HepG2 (cell line): ENCODE measurements at regions not wholly inside any gene's neighbourhood (a gene's known extent, or its start where the extent isn't known, plus 50 kb on each side); places are given as distances from the start of the nearest gene placed in this dataset.

Experiments
- ATAC-seq: fragments of 200-7000 bp; cut with Tn5 transposase; 3 replicates; pipeline ENCODE4 v1.9.1; 2020; ENCODE audit warnings: mild to moderate bottlenecking, moderate library complexity
- BruUV-seq: library from RNA; stranded (reverse); fragments of 400-500 nt; replicated peaks from 2 replicates; lab custom pipeline; 2021; lab: Mats Ljungman, UMichigan
- CTCF ChIA-PET: fragments of 300-600 bp; formaldehyde crosslinking; extraction: SDS; loops from one replicate; lab custom pipeline; 2021; ENCODE audit warnings: low total read pairs, inconsistent platforms, low intra/inter-chr PET ratio; lab: Yijun Ruan, JAX
- POLR2A ChIA-PET: fragments of 350-600 bp; sonication (Branson Sonifier 250); formaldehyde crosslinking; loops from one replicate; lab custom pipeline; 2020; ENCODE audit warnings: antibody characterized with exemption, inconsistent platforms; lab: Yijun Ruan, JAX
- DNase-seq: peaks from one replicate; pipeline ENCODE4 v3.0.0-alpha.2; 2015; ENCODE audit warnings: low spot score
- FAIRE-seq: peaks from 3 replicates; lab custom pipeline; 2011; peaks lifted over from hg19 to GRCh38; lab: Jason Lieb, UNC
- H2AFZ ChIP-seq: one replicate; pipeline ENCODE4 v1.6.1; 2011; ENCODE audit warnings: low read length, inconsistent platforms
- H3K27ac ChIP-seq: fragments of 300-600 bp; 3 replicates; pipeline ENCODE4 v1.8.0; 2011; ENCODE audit warnings: mixed run types, mild to moderate bottlenecking, mixed read lengths, low read length, inconsistent platforms; ENCODE audit not compliant: insufficient read depth; ENCODE audit errors: extremely low read length
- H3K27me3 ChIP-seq, 2 experiments: fragments of 200-600 bp in 1 of 2; 2 replicates in 1 of 2; 3 replicates in 1 of 2; pipeline versions ENCODE4 v1.6.0 to v1.8.0; 2011; ENCODE audit warnings: low read length in 2 of 2, mild to moderate bottlenecking in 2 of 2, moderate library complexity in 2 of 2, inconsistent platforms in 1 of 2; ENCODE audit not compliant: insufficient read depth in 2 of 2, control insufficient read depth in 1 of 2
- H3K36me3 ChIP-seq, 2 experiments: fragments of 200-600 bp in 1 of 2; replicated peaks in 1 of 2; 2 replicates in 1 of 2; 3 replicates in 1 of 2; pipeline versions ENCODE4 v1.5.1 to v1.8.0; 2011; ENCODE audit warnings: low read length in 2 of 2, inconsistent platforms in 1 of 2; ENCODE audit not compliant: insufficient read depth in 2 of 2, control insufficient read depth in 1 of 2
- H3K4me1 ChIP-seq: 2 replicates; pipeline ENCODE4 v1.5.1; 2012; ENCODE audit warnings: low read length, inconsistent platforms; ENCODE audit not compliant: insufficient read depth
- H3K4me2 ChIP-seq: 2 replicates; pipeline ENCODE4 v1.6.0; 2011; ENCODE audit warnings: low read depth, low read length, inconsistent platforms
- H3K4me3 ChIP-seq, 3 experiments: fragments of 200-600 bp in 1 of 3; sonication (generic), shearing (Covaris generic) in 1 of 3; replicated peaks in 1 of 3; 2 replicates each; pipeline ENCODE4 v1.5.1; 2011 to 2016; ENCODE audit warnings: low read length in 3 of 3, inconsistent platforms in 2 of 3, low read depth in 2 of 3, mild to moderate bottlenecking in 2 of 3, control low read depth in 1 of 3, mixed read lengths in 1 of 3; ENCODE audit not compliant: insufficient read depth in 1 of 3
- H3K79me2 ChIP-seq: one replicate; pipeline ENCODE4 v1.6.1; 2011; ENCODE audit warnings: low read length, inconsistent platforms; ENCODE audit not compliant: insufficient read depth
- H3K9ac ChIP-seq: 2 replicates; pipeline ENCODE4 v1.6.0; 2011; ENCODE audit warnings: mild to moderate bottlenecking, low read depth, low read length, inconsistent platforms; ENCODE audit not compliant: insufficient read depth
- H3K9me3 ChIP-seq: 2 replicates; pipeline ENCODE4 v1.5.1; 2012; ENCODE audit warnings: mild to moderate bottlenecking, low read length
- H4K20me1 ChIP-seq: 2 replicates; pipeline ENCODE4 v1.6.0; 2011; ENCODE audit warnings: inconsistent platforms, mild to moderate bottlenecking, low read length, moderate library complexity; ENCODE audit not compliant: insufficient read depth
- JUND ChIP-seq: sonication (generic); formaldehyde crosslinking; IDR thresholded peaks from 2 replicates; pipeline ENCODE4 v1.8.0; 2022; ENCODE audit warnings: mild to moderate bottlenecking, missing genetic modification reagents
- SNAPC2 ChIP-seq: sonication (generic); formaldehyde crosslinking; IDR thresholded peaks from 2 replicates; pipeline ENCODE4 v1.8.1; 2022; ENCODE audit warnings: mild to moderate bottlenecking, missing genetic modification reagents
- ZNF136 ChIP-seq: sonication (generic); formaldehyde crosslinking; IDR thresholded peaks from 2 replicates; pipeline ENCODE4 v1.8.1; 2022; ENCODE audit warnings: low read depth, mild to moderate bottlenecking, moderate library complexity, missing genetic modification reagents
- ZNF33B ChIP-seq: sonication (generic); formaldehyde crosslinking; IDR thresholded peaks from 2 replicates; pipeline ENCODE4 v1.5.1; 2020; ENCODE audit warnings: mild to moderate bottlenecking, missing genetic modification reagents
- ZNF557 ChIP-seq: sonication (generic); formaldehyde crosslinking; IDR thresholded peaks from 2 replicates; pipeline ENCODE4 v1.4.0; 2020; ENCODE audit warnings: missing genetic modification reagents
- ZNF678 ChIP-seq: sonication (generic); formaldehyde crosslinking; IDR thresholded peaks from 2 replicates; pipeline ENCODE4 v1.4.0; 2020; ENCODE audit warnings: mild to moderate bottlenecking, missing genetic modification reagents
- ZNF83 ChIP-seq: sonication (generic); formaldehyde crosslinking; IDR thresholded peaks from 2 replicates; pipeline ENCODE4 v1.4.0; 2020; ENCODE audit warnings: missing genetic modification reagents, mild to moderate bottlenecking, borderline replicate concordance
- WGBS: methylation state at CpG from one replicate; pipeline ENCODE4 v1.1.6; 2017; ENCODE audit warnings: low lambda C conversion rate; 5-methylcytosine and 5-hydroxymethylcytosine counted together
- in situ Hi-C: cut with HindIII; loops from 2 replicates; pipeline ENCODE4 v1.10.0; 2017; ENCODE audit warnings: low pct_unique_long_range_greater_than_20kb; ENCODE audit not compliant: extremely low pct_ligation_motif_present
- intact Hi-C: fragments of 100-400 bp; cut with micrococcal nuclease; formaldehyde crosslinking; loops from one replicate; pipeline ENCODE4 v1.10.0; 2022; ENCODE audit not compliant: unreplicated experiment
- TF ChIP-seq, protein P1 (sequence below): sonication (generic); formaldehyde crosslinking; IDR thresholded peaks from 2 replicates; pipeline ENCODE4 v1.5.1; 2020; ENCODE audit warnings: missing genetic modification reagents, mild to moderate bottlenecking, borderline replicate concordance
- TF ChIP-seq, protein P2 (sequence below): sonication (generic); formaldehyde crosslinking; IDR thresholded peaks from 2 replicates; pipeline ENCODE4 v1.9.0; 2021; ENCODE audit warnings: missing genetic modification reagents, borderline replicate concordance
- TF ChIP-seq, protein P3 (sequence below): sonication (generic); formaldehyde crosslinking; IDR thresholded peaks from 2 replicates; pipeline ENCODE4 v1.8.1; 2022; ENCODE audit warnings: low read depth, mild to moderate bottlenecking, missing genetic modification reagents
- TF ChIP-seq, protein P4 (sequence below): sonication (generic); formaldehyde crosslinking; IDR thresholded peaks from 2 replicates; pipeline ENCODE4 v1.4.0; 2020; ENCODE audit warnings: missing genetic modification reagents, borderline replicate concordance
- TF ChIP-seq, protein P5 (sequence below): sonication (generic); formaldehyde crosslinking; IDR thresholded peaks from 2 replicates; pipeline ENCODE4 v1.4.0; 2020; ENCODE audit warnings: missing genetic modification reagents, borderline replicate concordance

DNA sequence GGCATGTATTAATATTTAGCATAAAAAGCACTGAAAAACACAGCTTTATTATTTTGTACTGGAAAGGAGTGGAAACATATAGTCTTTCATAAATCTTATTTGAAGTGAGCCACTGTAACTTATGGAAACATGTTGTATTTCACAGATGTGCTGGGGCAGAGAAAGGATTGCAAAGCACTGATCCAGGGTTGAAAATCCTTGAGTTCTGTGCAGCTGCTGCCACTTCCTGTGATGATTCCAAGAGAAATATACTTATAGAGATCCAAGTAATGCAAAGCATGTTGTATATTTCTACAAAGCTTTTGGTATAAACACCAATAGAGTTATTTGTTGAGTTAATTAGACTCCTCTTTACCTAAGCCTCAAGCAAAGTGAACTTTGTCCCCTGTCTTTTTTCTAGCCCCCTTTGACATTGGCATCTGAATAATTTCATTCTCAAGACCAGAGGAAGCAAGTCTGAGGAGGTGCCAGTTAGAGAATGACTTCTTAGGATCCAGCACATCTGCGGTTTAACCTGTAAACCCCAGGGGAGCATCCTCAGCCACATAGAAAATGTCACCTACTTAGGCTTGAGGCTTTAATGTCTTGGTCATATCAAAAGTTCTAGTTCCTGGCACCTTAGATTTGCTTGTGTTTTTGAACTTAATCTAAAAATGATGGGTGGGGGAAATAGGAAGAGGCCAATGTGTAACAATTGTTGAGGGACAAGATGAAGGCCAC is 173.3 kb downstream of the FASLG start (continued):
- TF ChIP-seq, protein P1, sequence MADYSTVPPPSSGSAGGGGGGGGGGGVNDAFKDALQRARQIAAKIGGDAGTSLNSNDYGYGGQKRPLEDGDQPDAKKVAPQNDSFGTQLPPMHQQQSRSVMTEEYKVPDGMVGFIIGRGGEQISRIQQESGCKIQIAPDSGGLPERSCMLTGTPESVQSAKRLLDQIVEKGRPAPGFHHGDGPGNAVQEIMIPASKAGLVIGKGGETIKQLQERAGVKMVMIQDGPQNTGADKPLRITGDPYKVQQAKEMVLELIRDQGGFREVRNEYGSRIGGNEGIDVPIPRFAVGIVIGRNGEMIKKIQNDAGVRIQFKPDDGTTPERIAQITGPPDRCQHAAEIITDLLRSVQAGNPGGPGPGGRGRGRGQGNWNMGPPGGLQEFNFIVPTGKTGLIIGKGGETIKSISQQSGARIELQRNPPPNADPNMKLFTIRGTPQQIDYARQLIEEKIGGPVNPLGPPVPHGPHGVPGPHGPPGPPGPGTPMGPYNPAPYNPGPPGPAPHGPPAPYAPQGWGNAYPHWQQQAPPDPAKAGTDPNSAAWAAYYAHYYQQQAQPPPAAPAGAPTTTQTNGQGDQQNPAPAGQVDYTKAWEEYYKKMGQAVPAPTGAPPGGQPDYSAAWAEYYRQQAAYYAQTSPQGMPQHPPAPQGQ, result no peak
- TF ChIP-seq ZNF136, result no peak
- TF ChIP-seq SNAPC2, result no peak
- TF ChIP-seq, protein P2, sequence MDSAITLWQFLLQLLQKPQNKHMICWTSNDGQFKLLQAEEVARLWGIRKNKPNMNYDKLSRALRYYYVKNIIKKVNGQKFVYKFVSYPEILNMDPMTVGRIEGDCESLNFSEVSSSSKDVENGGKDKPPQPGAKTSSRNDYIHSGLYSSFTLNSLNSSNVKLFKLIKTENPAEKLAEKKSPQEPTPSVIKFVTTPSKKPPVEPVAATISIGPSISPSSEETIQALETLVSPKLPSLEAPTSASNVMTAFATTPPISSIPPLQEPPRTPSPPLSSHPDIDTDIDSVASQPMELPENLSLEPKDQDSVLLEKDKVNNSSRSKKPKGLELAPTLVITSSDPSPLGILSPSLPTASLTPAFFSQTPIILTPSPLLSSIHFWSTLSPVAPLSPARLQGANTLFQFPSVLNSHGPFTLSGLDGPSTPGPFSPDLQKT (CRISPR knock-in tag), result no peak
- TF ChIP-seq ZNF678 (CRISPR knock-in tag), result no peak

DNA sequence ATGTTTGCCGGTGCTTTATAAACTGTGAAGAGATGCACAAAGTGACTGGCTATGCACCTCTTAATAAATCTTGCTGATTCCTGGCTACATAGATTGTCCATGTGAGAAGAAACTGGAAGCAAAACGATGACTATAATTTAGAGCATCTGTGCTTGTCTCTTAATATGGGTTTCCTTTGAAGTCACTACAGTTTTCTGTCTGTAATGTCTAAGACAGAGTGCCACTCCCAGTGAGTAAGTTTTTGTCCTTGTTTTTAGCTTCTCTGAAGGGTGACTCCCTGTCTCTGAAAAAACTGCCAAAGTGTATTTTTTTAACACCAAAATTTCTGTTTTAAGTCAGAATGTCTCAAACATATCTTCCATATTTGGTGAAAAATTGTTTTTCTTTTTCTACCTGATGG is 175.1 kb downstream of the FASLG start:
- in situ Hi-C loops, result no loop called here
- no peak for FAIRE-seq
- BruUV-seq, result no TSS peak
- no peaks in the 10 kb centered on the region; a peak in 1 of 5 replicates for H3K27me3 ChIP-seq
- POLR2A ChIA-PET, result no interaction called here
- H3K9me3 ChIP-seq, result no peaks in the 10 kb centered on the region
- H3K27ac ChIP-seq, result no peak overlapping the region
- no peak overlapping the region for H3K4me2 ChIP-seq
- H3K4me1 ChIP-seq, result no peaks in the 10 kb centered on the region
- intact Hi-C loops, result no loop called here
- no peaks in the 10 kb centered on the region for H4K20me1 ChIP-seq
- no peaks in the 10 kb centered on the region for H3K36me3 ChIP-seq
- H3K9ac ChIP-seq, result no peak overlapping the region
- WGBS, result 46% methylated on average over 2 of the region's 2 CpGs
- no peak overlapping the region for H2AFZ ChIP-seq
- no peak overlapping the region for H3K4me3 ChIP-seq
- H3K79me2 ChIP-seq, result no peaks in the 10 kb centered on the region
- no peak for DNase-seq
- no peak for ATAC-seq
- CTCF ChIA-PET, result no interaction called here
- TF ChIP-seq, protein P3, sequence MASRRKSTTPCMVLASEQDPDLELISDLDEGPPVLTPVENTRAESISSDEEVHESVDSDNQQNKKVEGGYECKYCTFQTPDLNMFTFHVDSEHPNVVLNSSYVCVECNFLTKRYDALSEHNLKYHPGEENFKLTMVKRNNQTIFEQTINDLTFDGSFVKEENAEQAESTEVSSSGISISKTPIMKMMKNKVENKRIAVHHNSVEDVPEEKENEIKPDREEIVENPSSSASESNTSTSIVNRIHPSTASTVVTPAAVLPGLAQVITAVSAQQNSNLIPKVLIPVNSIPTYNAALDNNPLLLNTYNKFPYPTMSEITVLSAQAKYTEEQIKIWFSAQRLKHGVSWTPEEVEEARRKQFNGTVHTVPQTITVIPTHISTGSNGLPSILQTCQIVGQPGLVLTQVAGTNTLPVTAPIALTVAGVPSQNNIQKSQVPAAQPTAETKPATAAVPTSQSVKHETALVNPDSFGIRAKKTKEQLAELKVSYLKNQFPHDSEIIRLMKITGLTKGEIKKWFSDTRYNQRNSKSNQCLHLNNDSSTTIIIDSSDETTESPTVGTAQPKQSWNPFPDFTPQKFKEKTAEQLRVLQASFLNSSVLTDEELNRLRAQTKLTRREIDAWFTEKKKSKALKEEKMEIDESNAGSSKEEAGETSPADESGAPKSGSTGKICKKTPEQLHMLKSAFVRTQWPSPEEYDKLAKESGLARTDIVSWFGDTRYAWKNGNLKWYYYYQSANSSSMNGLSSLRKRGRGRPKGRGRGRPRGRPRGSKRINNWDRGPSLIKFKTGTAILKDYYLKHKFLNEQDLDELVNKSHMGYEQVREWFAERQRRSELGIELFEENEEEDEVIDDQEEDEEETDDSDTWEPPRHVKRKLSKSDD (CRISPR knock-in tag), result no peak
- TF ChIP-seq JUND (no peak), ZNF33B (CRISPR knock-in tag) (no peak), ZNF557 (no peak), ZNF83 (CRISPR knock-in tag) (no peak)
- TF ChIP-seq, protein P4, sequence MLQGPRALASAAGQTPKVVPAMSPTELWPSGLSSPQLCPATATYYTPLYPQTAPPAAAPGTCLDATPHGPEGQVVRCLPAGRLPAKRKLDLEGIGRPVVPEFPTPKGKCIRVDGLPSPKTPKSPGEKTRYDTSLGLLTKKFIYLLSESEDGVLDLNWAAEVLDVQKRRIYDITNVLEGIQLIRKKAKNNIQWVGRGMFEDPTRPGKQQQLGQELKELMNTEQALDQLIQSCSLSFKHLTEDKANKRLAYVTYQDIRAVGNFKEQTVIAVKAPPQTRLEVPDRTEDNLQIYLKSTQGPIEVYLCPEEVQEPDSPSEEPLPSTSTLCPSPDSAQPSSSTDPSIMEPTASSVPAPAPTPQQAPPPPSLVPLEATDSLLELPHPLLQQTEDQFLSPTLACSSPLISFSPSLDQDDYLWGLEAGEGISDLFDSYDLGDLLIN (CRISPR knock-in tag), result no peak
- TF ChIP-seq, protein P5, sequence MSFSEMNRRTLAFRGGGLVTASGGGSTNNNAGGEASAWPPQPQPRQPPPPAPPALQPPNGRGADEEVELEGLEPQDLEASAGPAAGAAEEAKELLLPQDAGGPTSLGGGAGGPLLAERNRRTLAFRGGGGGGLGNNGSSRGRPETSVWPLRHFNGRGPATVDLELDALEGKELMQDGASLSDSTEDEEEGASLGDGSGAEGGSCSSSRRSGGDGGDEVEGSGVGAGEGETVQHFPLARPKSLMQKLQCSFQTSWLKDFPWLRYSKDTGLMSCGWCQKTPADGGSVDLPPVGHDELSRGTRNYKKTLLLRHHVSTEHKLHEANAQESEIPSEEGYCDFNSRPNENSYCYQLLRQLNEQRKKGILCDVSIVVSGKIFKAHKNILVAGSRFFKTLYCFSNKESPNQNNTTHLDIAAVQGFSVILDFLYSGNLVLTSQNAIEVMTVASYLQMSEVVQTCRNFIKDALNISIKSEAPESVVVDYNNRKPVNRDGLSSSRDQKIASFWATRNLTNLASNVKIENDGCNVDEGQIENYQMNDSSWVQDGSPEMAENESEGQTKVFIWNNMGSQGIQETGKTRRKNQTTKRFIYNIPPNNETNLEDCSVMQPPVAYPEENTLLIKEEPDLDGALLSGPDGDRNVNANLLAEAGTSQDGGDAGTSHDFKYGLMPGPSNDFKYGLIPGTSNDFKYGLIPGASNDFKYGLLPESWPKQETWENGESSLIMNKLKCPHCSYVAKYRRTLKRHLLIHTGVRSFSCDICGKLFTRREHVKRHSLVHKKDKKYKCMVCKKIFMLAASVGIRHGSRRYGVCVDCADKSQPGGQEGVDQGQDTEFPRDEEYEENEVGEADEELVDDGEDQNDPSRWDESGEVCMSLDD (CRISPR knock-in tag), result no peak
